ENCODE measurements at regions not wholly inside any gene's neighbourhood (a gene's known extent, or its start where the extent isn't known, plus 50 kb on each side); places are given as distances from the start of the nearest gene placed in this dataset.

GRCh38 chr2:217687771-217688170, 315.0 kb downstream of the TNS1 start:
- ATAC-seq (ENCODE audit: low read depth) (no peak), DNase-seq (no peak)
- Histone ChIP-seq H3K27me3 (replicated peaks in 1 of 4; ENCODE audit: control extremely low read depth in 1 of 4, control insufficient read depth in 3 of 4, insufficient read depth in 4 of 4, low read length in 3 of 4) (peaks cover 0 to 8% (median 4%) of the 10 kb centered on the region in 4 experiments), H4K20me1 (ENCODE audit: control insufficient read depth, insufficient read depth, low read length, poor library complexity, severe bottlenecking) (no peaks in the 10 kb centered on the region), H3K27ac (ENCODE audit: low read length in 2 of 2) (no peak overlapping the region), H3K4me1 (ENCODE audit: control insufficient read depth in 2 of 2, insufficient read depth in 2 of 2, low read length in 2 of 2) (no peaks in the 10 kb centered on the region), H3K4me2 (replicated peaks; ENCODE audit: low read depth, low read length, poor library complexity, severe bottlenecking) (no peak overlapping the region), H3K9ac (ENCODE audit: low read length) (no peak overlapping the region), H2AFZ (ENCODE audit: insufficient read depth, low read depth, low read length, poor library complexity, severe bottlenecking) (no peak overlapping the region), H3K9me3 (ENCODE audit: control extremely low read depth in 1 of 3, control insufficient read depth in 2 of 3, insufficient read depth in 1 of 3, low read length in 2 of 3) (no peaks in the 10 kb centered on the region), H3K4me3 (ENCODE audit: control extremely low read depth in 1 of 5, extremely low read depth in 1 of 5, insufficient read depth in 1 of 5, low read depth in 2 of 5, low read length in 4 of 5) (no peak overlapping the region), H3K79me2 (ENCODE audit: control insufficient read depth, insufficient read depth, low read length) (no peaks in the 10 kb centered on the region), H3K36me3 (replicated peaks in 1 of 2; ENCODE audit: control extremely low read depth in 1 of 2, control insufficient read depth in 1 of 2, extremely low read depth in 1 of 2, insufficient read depth in 2 of 2, low read length in 1 of 2) (no peaks in the 10 kb centered on the region)
- peaks cover 19% of the 10 kb centered on the region for H3K27me3 Mint-ChIP-seq
- no peaks in the 10 kb centered on the region for H3K9me3 Mint-ChIP-seq (ENCODE audit: insufficient read depth)
- CTCF ChIA-PET = no interaction called here
- no peaks in the 10 kb centered on the region for H3K4me1 Mint-ChIP-seq
- TF ChIP-seq EZH2 (IDR thresholded peaks at IDR 0.05; ENCODE audit: borderline replicate concordance, insufficient read depth, low read depth, low read length, poor library complexity, severe bottlenecking) (no peak), CTCF (IDR thresholded peaks at IDR 0.05) (no peak)
- WGBS (ENCODE audit: insufficient coverage) = no CpG with 5 or more reads among the region's 6 CpGs
- H3K4me3 Mint-ChIP-seq = no peak overlapping the region
- H3K27ac Mint-ChIP-seq = no peak overlapping the region
- POLR2A ChIA-PET = no interaction called here
- intact Hi-C loops (cut with micrococcal nuclease) = no loop called here

- TF ChIP-seq CTCF (IDR thresholded peaks at IDR 0.05) (no peak), EZH2 (IDR thresholded peaks at IDR 0.05; ENCODE audit: borderline replicate concordance, insufficient read depth, low read depth, low read length, poor library complexity, severe bottlenecking) (no peak)
- no peaks in the 10 kb centered on the region for H3K36me3 ChIP-seq (replicated peaks in 1 of 2; ENCODE audit: control extremely low read depth in 1 of 2, control insufficient read depth in 1 of 2, extremely low read depth in 1 of 2, insufficient read depth in 2 of 2, low read length in 1 of 2)
- 79% methylated on average over 4 of the region's 4 CpGs for WGBS (ENCODE audit: insufficient coverage)
- POLR2A ChIA-PET = no interaction called here
- no peaks in the 10 kb centered on the region for H3K79me2 ChIP-seq (ENCODE audit: control insufficient read depth, insufficient read depth, low read length)
- Mint-ChIP-seq H3K27ac (no peak overlapping the region), H3K4me1 (no peaks in the 10 kb centered on the region), H3K4me3 (no peak overlapping the region), H3K27me3 (peaks cover 21% of the 10 kb centered on the region), H3K9me3 (ENCODE audit: insufficient read depth) (no peaks in the 10 kb centered on the region)
- peaks cover 0 to 4% (median 0%) of the 10 kb centered on the region in 3 donors for H3K9me3 ChIP-seq (ENCODE audit: control extremely low read depth in 1 of 3, control insufficient read depth in 2 of 3, insufficient read depth in 1 of 3, low read length in 2 of 3)
- no peak overlapping the region for H3K9ac ChIP-seq (ENCODE audit: low read length)
- H3K4me2 ChIP-seq (replicated peaks; ENCODE audit: low read depth, low read length, poor library complexity, severe bottlenecking) = no peak overlapping the region
- DNase-seq (no peak), ATAC-seq (ENCODE audit: low read depth) (no peak)
- no peaks in the 10 kb centered on the region for H4K20me1 ChIP-seq (ENCODE audit: control insufficient read depth, insufficient read depth, low read length, poor library complexity, severe bottlenecking)
- no peak overlapping the region for H3K4me3 ChIP-seq (ENCODE audit: control extremely low read depth in 1 of 5, extremely low read depth in 1 of 5, insufficient read depth in 1 of 5, low read depth in 2 of 5, low read length in 4 of 5)
- CTCF ChIA-PET = no interaction called here
- no peak overlapping the region for H2AFZ ChIP-seq (ENCODE audit: insufficient read depth, low read depth, low read length, poor library complexity, severe bottlenecking)
- intact Hi-C loops (cut with micrococcal nuclease) = no loop called here
- no peaks in the 10 kb centered on the region for H3K4me1 ChIP-seq (ENCODE audit: control insufficient read depth in 2 of 2, insufficient read depth in 2 of 2, low read length in 2 of 2)
- H3K27me3 ChIP-seq (replicated peaks in 1 of 4; ENCODE audit: control extremely low read depth in 1 of 4, control insufficient read depth in 3 of 4, insufficient read depth in 4 of 4, low read length in 3 of 4) = peaks cover 0 to 6% (median 4%) of the 10 kb centered on the region in 4 experiments
- H3K27ac ChIP-seq (ENCODE audit: low read length in 2 of 2) = no peak overlapping the region
Measured at GRCh38 chr2:217685255-217685605, 317.6 kb downstream of the TNS1 start.
